ENCODE measurements at regions not wholly inside any gene's neighbourhood (a gene's known extent, or its start where the extent isn't known, plus 50 kb on each side); places are given as distances from the start of the nearest gene placed in this dataset.

GRCh38 chr2:7407001-7407400, 489.8 kb downstream of the RNF144A start (continued):
- no peak for TF ChIP-seq RBM22 (IDR thresholded peaks at IDR 0.05; ENCODE audit: low read depth, low read length, poor library complexity, severe bottlenecking)
- TF ChIP-seq ARID1B (IDR thresholded peaks at IDR 0.05) = no peak
- no peak for TF ChIP-seq FOXK2 (conservative IDR thresholded peaks at IDR 0.05 in 1 of 2, IDR thresholded peaks at IDR 0.05 in 1 of 2; ENCODE audit: low read depth in 2 of 2)
- no peak for TF ChIP-seq MAZ (CRISPR knock-in tag; conservative IDR thresholded peaks at IDR 0.05 in 1 of 2, IDR thresholded peaks at IDR 0.05 in 1 of 2)
- TF ChIP-seq, protein P1, sequence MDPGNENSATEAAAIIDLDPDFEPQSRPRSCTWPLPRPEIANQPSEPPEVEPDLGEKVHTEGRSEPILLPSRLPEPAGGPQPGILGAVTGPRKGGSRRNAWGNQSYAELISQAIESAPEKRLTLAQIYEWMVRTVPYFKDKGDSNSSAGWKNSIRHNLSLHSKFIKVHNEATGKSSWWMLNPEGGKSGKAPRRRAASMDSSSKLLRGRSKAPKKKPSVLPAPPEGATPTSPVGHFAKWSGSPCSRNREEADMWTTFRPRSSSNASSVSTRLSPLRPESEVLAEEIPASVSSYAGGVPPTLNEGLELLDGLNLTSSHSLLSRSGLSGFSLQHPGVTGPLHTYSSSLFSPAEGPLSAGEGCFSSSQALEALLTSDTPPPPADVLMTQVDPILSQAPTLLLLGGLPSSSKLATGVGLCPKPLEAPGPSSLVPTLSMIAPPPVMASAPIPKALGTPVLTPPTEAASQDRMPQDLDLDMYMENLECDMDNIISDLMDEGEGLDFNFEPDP (CRISPR knock-in tag; IDR thresholded peaks at IDR 0.05) = no peak

DNA sequence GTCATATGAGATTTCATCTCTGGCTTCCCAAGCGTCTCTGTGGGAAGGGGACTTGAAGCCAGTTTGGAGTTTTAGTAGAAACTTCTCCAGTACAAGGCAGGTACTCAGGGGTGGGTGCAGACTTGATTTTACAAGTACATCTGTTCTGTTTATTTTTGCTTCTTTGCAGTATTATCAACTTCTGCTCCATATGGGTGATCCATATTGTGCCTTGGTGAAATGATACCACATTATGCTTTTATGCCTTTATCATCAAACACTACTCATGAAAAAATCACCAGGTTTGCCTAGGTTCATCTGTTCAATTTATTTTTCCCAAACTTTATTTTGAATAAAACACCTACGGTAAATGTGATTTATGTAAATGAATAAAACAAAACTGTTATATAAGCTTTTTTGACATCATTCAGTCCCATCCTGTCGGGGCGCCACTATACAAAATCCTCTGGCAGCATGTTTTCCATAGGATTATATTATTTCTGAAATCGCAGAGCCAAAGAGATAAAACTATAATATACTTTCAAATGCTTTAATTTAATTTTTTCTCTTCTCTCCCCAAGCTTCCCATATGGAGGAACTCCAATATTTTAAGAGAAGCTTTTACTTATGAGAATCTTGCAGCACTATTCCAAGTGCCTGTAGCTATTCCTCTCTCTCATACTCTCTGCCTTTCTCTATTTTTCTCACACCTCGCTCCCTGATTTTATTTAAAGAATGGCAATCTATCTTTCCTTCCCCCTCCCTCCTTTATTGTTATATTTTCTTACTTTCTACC, 490.9 kb downstream of the RNF144A start:
- Histone ChIP-seq H3K4me3 (no peak overlapping the region), H3K9me3 (replicated peaks; ENCODE audit: control insufficient read depth, insufficient read depth, low read depth, low read length) (no peaks in the 10 kb centered on the region), H3K36me3 (ENCODE audit: control insufficient read depth, insufficient read depth, low read length) (no peaks in the 10 kb centered on the region), H3K4me1 (replicated peaks in 1 of 2; ENCODE audit: control insufficient read depth in 2 of 2, insufficient read depth in 2 of 2, low read length in 2 of 2) (no peaks in the 10 kb centered on the region), H3K9ac (ENCODE audit: insufficient read depth in 1 of 2, low read depth in 2 of 2, low read length in 2 of 2) (no peak overlapping the region), H3K4me2 (ENCODE audit: insufficient read depth, low read length) (no peak overlapping the region), H3K79me2 (ENCODE audit: control insufficient read depth, insufficient read depth, low read length) (no peaks in the 10 kb centered on the region), H4K20me1 (replicated peaks; ENCODE audit: control insufficient read depth, insufficient read depth, low read length) (no peaks in the 10 kb centered on the region), H2AFZ (ENCODE audit: low read depth, low read length) (no peak overlapping the region), H3K27me3 (ENCODE audit: control insufficient read depth in 2 of 2, insufficient read depth in 2 of 2, low read length in 2 of 2) (no peaks in the 10 kb centered on the region), H3K9me1 (ENCODE audit: control insufficient read depth, insufficient read depth, low read length) (no peaks in the 10 kb centered on the region), H3K27ac (ENCODE audit: extremely low read depth, low read depth, low read length) (no peak overlapping the region)
- TF ChIP-seq MXI1 (IDR thresholded peaks at IDR 0.05; ENCODE audit: low read depth, low read length) = no peak
- no peak for TF ChIP-seq HSF4 (CRISPR knock-in tag; IDR thresholded peaks at IDR 0.05; ENCODE audit: borderline replicate concordance)
- TF ChIP-seq SRSF3 (IDR thresholded peaks at IDR 0.05; ENCODE audit: insufficient read depth, low read length) = no peak
- TF ChIP-seq POLR2H (tag; IDR thresholded peaks at IDR 0.05; ENCODE audit: low read depth) = no peak
- no peak for TF ChIP-seq POLR2AphosphoS2 (IDR thresholded peaks at IDR 0.05; ENCODE audit: low read length)
- TF ChIP-seq FOXJ3 (CRISPR knock-in tag; IDR thresholded peaks at IDR 0.05) = no peak
- TF ChIP-seq NUFIP1 (IDR thresholded peaks at IDR 0.05; ENCODE audit: partially characterized antibody) = no peak
- no peak for TF ChIP-seq BHLHE40 (IDR thresholded peaks at IDR 0.05; ENCODE audit: low read length)
- TF ChIP-seq ZKSCAN3 (CRISPR knock-in tag; IDR thresholded peaks at IDR 0.05) = no peak
- no peak for TF ChIP-seq E2F1 (CRISPR knock-in tag; IDR thresholded peaks at IDR 0.05)
- no peak for TF ChIP-seq LCOR (CRISPR knock-in tag; IDR thresholded peaks at IDR 0.05)
- TF ChIP-seq ZNF212 (CRISPR knock-in tag; IDR thresholded peaks at IDR 0.05) = no peak
- TF ChIP-seq, protein P2, sequence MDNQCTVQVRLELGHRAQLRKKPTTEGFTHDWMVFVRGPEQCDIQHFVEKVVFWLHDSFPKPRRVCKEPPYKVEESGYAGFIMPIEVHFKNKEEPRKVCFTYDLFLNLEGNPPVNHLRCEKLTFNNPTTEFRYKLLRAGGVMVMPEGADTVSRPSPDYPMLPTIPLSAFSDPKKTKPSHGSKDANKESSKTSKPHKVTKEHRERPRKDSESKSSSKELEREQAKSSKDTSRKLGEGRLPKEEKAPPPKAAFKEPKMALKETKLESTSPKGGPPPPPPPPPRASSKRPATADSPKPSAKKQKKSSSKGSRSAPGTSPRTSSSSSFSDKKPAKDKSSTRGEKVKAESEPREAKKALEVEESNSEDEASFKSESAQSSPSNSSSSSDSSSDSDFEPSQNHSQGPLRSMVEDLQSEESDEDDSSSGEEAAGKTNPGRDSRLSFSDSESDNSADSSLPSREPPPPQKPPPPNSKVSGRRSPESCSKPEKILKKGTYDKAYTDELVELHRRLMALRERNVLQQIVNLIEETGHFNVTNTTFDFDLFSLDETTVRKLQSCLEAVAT (IDR thresholded peaks at IDR 0.05) = no peak
- ChIA-PET CTCF (ENCODE audit: low intra/inter-chr PET ratio) (no interaction called here), POLR2A (interaction anchor here (0.6 kb wide), 1 partner anchor 15 kb away, joined by 3 read pairs; no protein-coding TSS in a partner anchor)
- BruUV-seq (replicated peaks) = no TSS peak
- ATAC-seq = no peak
- WGBS (ENCODE audit: insufficient coverage, low coverage, missing lambda C conversion rate) = 1% methylated on average over 6 of the region's 6 CpGs
- intact Hi-C loops (cut with micrococcal nuclease) = no loop called here
- FAIRE-seq = no peak
- DNase-seq (ENCODE audit: extremely low read depth in 1 of 4, low spot score in 3 of 4) = no peak
- in situ Hi-C loops (cut with MboI) = no loop called here

Measured in K562 (cell line).